Thoracic aorta (tissue), 2 donors: ENCODE measurements at regions not wholly inside any gene's neighbourhood (a gene's known extent, or its start where the extent isn't known, plus 50 kb on each side); places are given as distances from the start of the nearest gene placed in this dataset.
A peak's percentile ranks its signal among the peaks of the same experiment; 100 is the strongest.

Experiments used
- ATAC-seq: fragments of 150-250 bp; one replicate; pipeline ENCODE4 v1.8.0; 2017; ENCODE audit warnings: low read depth; ENCODE audit not compliant: insufficient number of reproducible peaks, low FRiP score
- DNase-seq: peaks from one replicate; pipeline ENCODE4 v3.0.0-alpha.2; 2020; ENCODE audit warnings: low spot score
- H3K27ac ChIP-seq, 2 donors: fragments of 200-600 bp; sonication (generic); 1 replicate in 1 of 2; 2 replicates in 1 of 2; pipeline ENCODE4 v1.5.1; 2016; ENCODE audit warnings: mild to moderate bottlenecking in 2 of 2, moderate library complexity in 2 of 2
- H3K27me3 ChIP-seq: fragments of 200-600 bp; sonication (generic); replicated peaks from 2 replicates; pipeline ENCODE4 v1.6.0; 2016; ENCODE audit warnings: mild to moderate bottlenecking; ENCODE audit not compliant: insufficient read depth
- H3K36me3 ChIP-seq: fragments of 200-600 bp; sonication (generic); one replicate; pipeline ENCODE4 v1.5.1; 2016
- H3K4me1 ChIP-seq, 2 donors: fragments of 200-600 bp; sonication (generic); 1 replicate in 1 of 2; 2 replicates in 1 of 2; pipeline versions ENCODE4 v1.5.1 to v1.6.0; 2016; ENCODE audit warnings: low read depth in 2 of 2, mild to moderate bottlenecking in 1 of 2; ENCODE audit not compliant: control insufficient read depth in 1 of 2
- H3K4me3 ChIP-seq: fragments of 200-600 bp; sonication (generic); 2 replicates; pipeline ENCODE4 v1.5.1; 2016; ENCODE audit warnings: mild to moderate bottlenecking
- H3K9me3 ChIP-seq: fragments of 200-600 bp; sonication (generic); 2 replicates; pipeline ENCODE4 v1.5.1; 2016
- CTCF ChIP-seq: fragments of 200-600 bp; sonication (generic); IDR thresholded peaks from one replicate; pipeline ENCODE4 v1.5.1; 2019; ENCODE audit warnings: antibody characterized with exemption

GRCh38 chr6:26197933-26198721, 110.9 kb downstream of the HFE start:
- DNase-seq: no peak
- H3K27me3 ChIP-seq: no peaks in the 10 kb centered on the region
- no peaks in the 10 kb centered on the region for H3K9me3 ChIP-seq
- peak overlapping the region; percentile 88 for H3K4me3 ChIP-seq
- no peak for ATAC-seq
- no peaks in the 10 kb centered on the region for H3K36me3 ChIP-seq
- peak overlapping the region; percentile 96 for H3K27ac ChIP-seq
- peaks cover 5 to 30% of the 10 kb centered on the region in 2 donors for H3K4me1 ChIP-seq
- no peak for TF ChIP-seq CTCF

- peak overlapping the region; percentile 88 for H3K4me3 ChIP-seq
- no peaks in the 10 kb centered on the region for H3K36me3 ChIP-seq
- no peaks in the 10 kb centered on the region for H3K27me3 ChIP-seq
- no peaks in the 10 kb centered on the region for H3K9me3 ChIP-seq
- no peak for TF ChIP-seq CTCF
- H3K27ac ChIP-seq: peak overlapping the region; percentile 96
- ATAC-seq (no peak), DNase-seq (no peak)
- H3K4me1 ChIP-seq: peaks cover 8 to 32% of the 10 kb centered on the region in 2 donors
Measured at GRCh38 chr6:26198722-26199056, 111.5 kb downstream of the HFE start.

- no peak for TF ChIP-seq CTCF
- H3K4me1 ChIP-seq: peaks cover 11 to 35% of the 10 kb centered on the region in 2 donors
- H3K27me3 ChIP-seq: no peaks in the 10 kb centered on the region
- H3K9me3 ChIP-seq: no peaks in the 10 kb centered on the region
- H3K4me3 ChIP-seq: peak overlapping the region; percentile 88
- no peaks in the 10 kb centered on the region for H3K36me3 ChIP-seq
- peak; percentile 79 for ATAC-seq
- H3K27ac ChIP-seq: peak overlapping the region; percentile 96
- no peak for DNase-seq
Measured at GRCh38 chr6:26199057-26199772, 112.0 kb downstream of the HFE start.

- Histone ChIP-seq H3K27ac (peak overlapping the region; percentile 96), H3K27me3 (no peaks in the 10 kb centered on the region), H3K36me3 (no peaks in the 10 kb centered on the region), H3K9me3 (no peaks in the 10 kb centered on the region), H3K4me1 (peaks cover 11 to 28% of the 10 kb centered on the region in 2 donors), H3K4me3 (peak overlapping the region; percentile 88)
- DNase-seq (no peak), ATAC-seq (no peak)
- no peak for TF ChIP-seq CTCF
Measured at GRCh38 chr6:26199773-26200764, 112.8 kb downstream of the HFE start.
